ENCODE measurements at regions not wholly inside any gene's neighbourhood (a gene's known extent, or its start where the extent isn't known, plus 50 kb on each side); places are given as distances from the start of the nearest gene placed in this dataset.
"Not testable (repeated sequence)": the region's sequence is repeated elsewhere in the genome, so short reads cannot be mapped to it uniquely, and the experiment has no call there.

GRCh38 chr15:95684693-95685115, 645.8 kb upstream of the NR2F2 start:
- DNase-seq: no peak

- DNase-seq: no peak
These were observed 643.4 kb upstream of the NR2F2 start for GRCh38 chr15:95687061-95687460.

- no peak for DNase-seq
These were observed 642.8 kb upstream of the NR2F2 start for GRCh38 chr15:95687686-95688085.

GRCh38 chr15:95690631-95691340, 639.7 kb upstream of the NR2F2 start:
- no peak for DNase-seq

- DNase-seq: no peak
These were observed 636.6 kb upstream of the NR2F2 start for GRCh38 chr15:95693917-95694316.

GRCh38 chr15:95698230-95698629, 632.3 kb upstream of the NR2F2 start:
- no peak for DNase-seq

- no peak for DNase-seq
These were observed 631.5 kb upstream of the NR2F2 start for GRCh38 chr15:95698951-95699350.

- no peak for DNase-seq
These were observed 630.9 kb upstream of the NR2F2 start for GRCh38 chr15:95699578-95699977.

GRCh38 chr15:95700692-95701091, 629.8 kb upstream of the NR2F2 start:
- DNase-seq: not testable (repeated sequence)

- DNase-seq: no peak
These were observed 629.1 kb upstream of the NR2F2 start for GRCh38 chr15:95701410-95701809.

- no peak for DNase-seq
These were observed 620.4 kb upstream of the NR2F2 start for GRCh38 chr15:95709959-95710695.

GRCh38 chr15:95712785-95713184, 617.7 kb upstream of the NR2F2 start:
- no peak for DNase-seq

- DNase-seq: no peak
These were observed 617.2 kb upstream of the NR2F2 start for GRCh38 chr15:95713324-95713723.

- DNase-seq: no peak
These were observed 615.2 kb upstream of the NR2F2 start for GRCh38 chr15:95715116-95715903.

GRCh38 chr15:95715906-95716656, 614.4 kb upstream of the NR2F2 start:
- DNase-seq: no peak

GRCh38 chr15:95716708-95717107, 613.8 kb upstream of the NR2F2 start:
- no peak for DNase-seq

- DNase-seq: peak; percentile 34
These were observed 612.1 kb upstream of the NR2F2 start for GRCh38 chr15:95718441-95718840.

- DNase-seq: no peak
These were observed 605.4 kb upstream of the NR2F2 start for GRCh38 chr15:95724908-95725633.

- no peak for DNase-seq
These were observed 603.6 kb upstream of the NR2F2 start for GRCh38 chr15:95726891-95727290.

- no peak for DNase-seq
These were observed 596.6 kb upstream of the NR2F2 start for GRCh38 chr15:95733931-95734330.

Data from muscle of arm (tissue), 1 donor.